Caco-2 (cell line): ENCODE measurements at regions not wholly inside any gene's neighbourhood (a gene's known extent, or its start where the extent isn't known, plus 50 kb on each side); places are given as distances from the start of the nearest gene placed in this dataset.

ENCODE experiments used
- BruUV-seq: library from RNA; stranded (reverse); fragments of 400-500 nt; replicated peaks from 2 replicates; lab custom pipeline; 2021; lab: Mats Ljungman, UMichigan
- CTCF ChIA-PET: fragments of 300-600 bp; sonication (Branson Sonifier 250); formaldehyde crosslinking; loops from one replicate; lab custom pipeline; 2022; ENCODE audit warnings: antibody characterized with exemption; lab: Charles Lee
- POLR2A ChIA-PET: fragments of 300-600 bp; sonication (Branson Sonifier 250); formaldehyde crosslinking; loops from one replicate; lab custom pipeline; 2022; ENCODE audit warnings: antibody characterized with exemption; lab: Charles Lee
- DNase-seq, 2 experiments: peaks; one replicate each; pipeline versions ENCODE4 v3.0.0 to v3.0.0-alpha.2; 2020 to 2022
- H3K27me3 ChIP-seq: replicated peaks from 2 replicates; pipeline ENCODE4 v1.6.0; 2011; ENCODE audit warnings: low read length; ENCODE audit not compliant: control insufficient read depth, insufficient read depth
- H3K36me3 ChIP-seq: 2 replicates; pipeline ENCODE4 v1.5.1; 2011; ENCODE audit warnings: low read length; ENCODE audit not compliant: control insufficient read depth, insufficient read depth
- H3K4me1 ChIP-seq: fragments of 250-450 bp; sonication (Bioruptor Pico); 2 replicates; pipeline ENCODE4 v1.5.1; 2020; ENCODE audit warnings: mild to moderate bottlenecking
- H3K4me3 ChIP-seq: 2 replicates; pipeline ENCODE4 v1.5.1; 2011; ENCODE audit warnings: low read depth, mild to moderate bottlenecking, control low read depth, low read length
- H3K9me3 ChIP-seq: fragments of 250-450 bp; sonication (Bioruptor Pico); 2 replicates; pipeline ENCODE4 v1.5.1; 2020; ENCODE audit warnings: mild to moderate bottlenecking, moderate library complexity
- H3K27ac Mint-ChIP-seq: one replicate; pipeline ENCODE4 v1.8.0; 2022; ENCODE audit warnings: mixed read lengths; ENCODE audit not compliant: unreplicated experiment
- H3K27me3 Mint-ChIP-seq: one replicate; pipeline ENCODE4 v1.8.0; 2022; ENCODE audit warnings: mixed read lengths; ENCODE audit not compliant: insufficient read depth, unreplicated experiment
- H3K36me3 Mint-ChIP-seq: one replicate; pipeline ENCODE4 v1.8.0; 2022; ENCODE audit warnings: mild to moderate bottlenecking, mixed read lengths; ENCODE audit not compliant: insufficient read depth, unreplicated experiment
- H3K4me1 Mint-ChIP-seq: one replicate; pipeline ENCODE4 v1.8.0; 2022; ENCODE audit warnings: low read depth, mixed read lengths; ENCODE audit not compliant: unreplicated experiment
- H3K4me3 Mint-ChIP-seq: one replicate; pipeline ENCODE4 v1.8.0; 2022; ENCODE audit warnings: mild to moderate bottlenecking, moderate library complexity, mixed read lengths; ENCODE audit not compliant: unreplicated experiment
- H3K9me3 Mint-ChIP-seq: one replicate; pipeline ENCODE4 v1.8.0; 2022; ENCODE audit warnings: mixed read lengths; ENCODE audit not compliant: unreplicated experiment
- intact Hi-C: fragments of 100-400 bp; cut with micrococcal nuclease; formaldehyde crosslinking; loops from one replicate; pipeline ENCODE4 v1.10.0; 2022; ENCODE audit not compliant: unreplicated experiment
- TF ChIP-seq, protein P1 (sequence below), 2 experiments: fragments of 200-600 bp in 1 of 2; IDR thresholded peaks; 1 replicate in 1 of 2; 2 replicates in 1 of 2; pipeline versions ENCODE4 v1.5.1 to v1.8.0; 2011 to 2022; ENCODE audit warnings: antibody characterized with exemption in 1 of 2, control low read depth in 1 of 2, inconsistent platforms in 1 of 2, low read depth in 1 of 2, low read length in 1 of 2, mild to moderate bottlenecking in 1 of 2, moderate library complexity in 1 of 2; ENCODE audit not compliant: insufficient read depth in 1 of 2, severe bottlenecking in 1 of 2, unreplicated experiment in 1 of 2

DNA sequence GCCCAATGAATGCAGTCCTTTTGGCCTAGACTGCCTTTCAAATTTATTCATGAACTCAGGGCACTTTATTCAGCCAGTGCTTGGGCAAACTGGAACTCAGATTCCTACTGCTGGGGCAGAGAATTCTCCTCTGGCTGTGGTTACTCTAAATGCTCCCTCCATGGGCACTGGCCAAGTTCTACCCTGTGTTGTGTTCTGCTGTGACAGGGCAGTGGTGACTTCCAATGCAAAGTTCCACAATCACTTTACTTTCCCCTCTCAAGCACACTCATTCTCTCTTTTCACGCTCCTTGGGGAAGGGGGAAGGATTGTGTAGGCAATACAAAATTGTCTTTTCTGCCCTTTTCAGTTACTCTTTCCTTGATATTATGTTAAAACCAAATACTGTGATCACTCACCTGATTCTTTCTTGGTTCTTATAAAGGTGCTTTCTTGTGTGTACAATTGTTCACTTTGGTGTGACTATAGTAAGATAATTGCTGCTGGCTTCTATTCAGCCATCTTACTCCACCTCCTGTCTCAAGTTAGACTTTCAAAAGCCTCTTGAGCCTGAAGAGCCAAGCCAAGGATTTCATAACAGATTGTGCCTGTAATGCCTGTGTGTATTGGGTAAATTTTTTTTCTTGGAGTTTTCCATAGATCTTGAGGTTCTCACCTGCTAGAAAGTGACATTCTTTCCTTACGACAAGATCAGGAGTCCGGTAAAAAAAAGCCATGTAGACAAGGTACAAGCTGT, 1078.6 kb downstream of the FAM133A start:
- Mint-ChIP-seq H3K9me3 (no peaks in the 10 kb centered on the region), H3K27me3 (no peaks in the 10 kb centered on the region), H3K36me3 (no peaks in the 10 kb centered on the region), H3K27ac (no peak overlapping the region), H3K4me3 (no peak overlapping the region), H3K4me1 (no peaks in the 10 kb centered on the region)
- H3K4me3 ChIP-seq = no peak overlapping the region
- BruUV-seq = no TSS peak
- no peaks in the 10 kb centered on the region for H3K4me1 ChIP-seq
- intact Hi-C loops = no loop called here
- TF ChIP-seq, protein P1, sequence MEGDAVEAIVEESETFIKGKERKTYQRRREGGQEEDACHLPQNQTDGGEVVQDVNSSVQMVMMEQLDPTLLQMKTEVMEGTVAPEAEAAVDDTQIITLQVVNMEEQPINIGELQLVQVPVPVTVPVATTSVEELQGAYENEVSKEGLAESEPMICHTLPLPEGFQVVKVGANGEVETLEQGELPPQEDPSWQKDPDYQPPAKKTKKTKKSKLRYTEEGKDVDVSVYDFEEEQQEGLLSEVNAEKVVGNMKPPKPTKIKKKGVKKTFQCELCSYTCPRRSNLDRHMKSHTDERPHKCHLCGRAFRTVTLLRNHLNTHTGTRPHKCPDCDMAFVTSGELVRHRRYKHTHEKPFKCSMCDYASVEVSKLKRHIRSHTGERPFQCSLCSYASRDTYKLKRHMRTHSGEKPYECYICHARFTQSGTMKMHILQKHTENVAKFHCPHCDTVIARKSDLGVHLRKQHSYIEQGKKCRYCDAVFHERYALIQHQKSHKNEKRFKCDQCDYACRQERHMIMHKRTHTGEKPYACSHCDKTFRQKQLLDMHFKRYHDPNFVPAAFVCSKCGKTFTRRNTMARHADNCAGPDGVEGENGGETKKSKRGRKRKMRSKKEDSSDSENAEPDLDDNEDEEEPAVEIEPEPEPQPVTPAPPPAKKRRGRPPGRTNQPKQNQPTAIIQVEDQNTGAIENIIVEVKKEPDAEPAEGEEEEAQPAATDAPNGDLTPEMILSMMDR (IDR thresholded peaks at IDR 0.05; ENCODE audit: insufficient read depth in 1 of 2, low read depth in 1 of 2, low read length in 1 of 2, severe bottlenecking in 1 of 2, unreplicated experiment in 1 of 2) = no peak
- POLR2A ChIA-PET = no interaction called here
- H3K36me3 ChIP-seq = no peaks in the 10 kb centered on the region
- DNase-seq = no peak
- no peaks in the 10 kb centered on the region for H3K27me3 ChIP-seq
- H3K9me3 ChIP-seq = no peaks in the 10 kb centered on the region
- CTCF ChIA-PET = no interaction called here

DNA sequence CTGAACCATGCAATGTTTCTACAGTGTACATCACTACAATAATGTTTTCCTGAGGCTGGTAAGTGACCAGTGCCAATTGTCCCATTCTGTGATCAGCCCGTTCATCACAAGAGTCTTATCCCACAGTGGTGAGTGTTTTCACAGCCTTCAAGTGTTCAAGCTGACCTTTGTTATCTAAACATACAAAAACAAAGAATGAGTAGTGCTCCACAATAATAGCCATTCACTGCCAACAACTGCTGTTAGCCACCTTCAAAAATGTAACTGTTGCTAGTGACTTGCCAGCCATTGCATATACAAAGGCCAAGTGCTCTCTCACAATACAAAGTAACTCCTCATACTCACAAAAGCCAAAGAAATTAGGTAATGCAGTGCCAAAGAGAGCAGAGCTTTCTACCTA, 1084.1 kb downstream of the FAM133A start:
- TF ChIP-seq, protein P1 (IDR thresholded peaks at IDR 0.05; ENCODE audit: insufficient read depth in 1 of 2, low read depth in 1 of 2, low read length in 1 of 2, severe bottlenecking in 1 of 2, unreplicated experiment in 1 of 2) = no peak
- no peaks in the 10 kb centered on the region for H3K27me3 ChIP-seq
- POLR2A ChIA-PET = no interaction called here
- H3K27me3 Mint-ChIP-seq = no peaks in the 10 kb centered on the region
- H3K4me3 Mint-ChIP-seq = no peak overlapping the region
- no peaks in the 10 kb centered on the region for H3K36me3 Mint-ChIP-seq
- no peaks in the 10 kb centered on the region for H3K4me1 ChIP-seq
- no peak for DNase-seq
- CTCF ChIA-PET = no interaction called here
- no peak overlapping the region for H3K4me3 ChIP-seq
- intact Hi-C loops = no loop called here
- no peak overlapping the region for H3K27ac Mint-ChIP-seq
- no TSS peak for BruUV-seq
- no peaks in the 10 kb centered on the region for H3K36me3 ChIP-seq
- H3K9me3 ChIP-seq = no peaks in the 10 kb centered on the region
- no peaks in the 10 kb centered on the region for H3K9me3 Mint-ChIP-seq
- H3K4me1 Mint-ChIP-seq = no peaks in the 10 kb centered on the region

DNA sequence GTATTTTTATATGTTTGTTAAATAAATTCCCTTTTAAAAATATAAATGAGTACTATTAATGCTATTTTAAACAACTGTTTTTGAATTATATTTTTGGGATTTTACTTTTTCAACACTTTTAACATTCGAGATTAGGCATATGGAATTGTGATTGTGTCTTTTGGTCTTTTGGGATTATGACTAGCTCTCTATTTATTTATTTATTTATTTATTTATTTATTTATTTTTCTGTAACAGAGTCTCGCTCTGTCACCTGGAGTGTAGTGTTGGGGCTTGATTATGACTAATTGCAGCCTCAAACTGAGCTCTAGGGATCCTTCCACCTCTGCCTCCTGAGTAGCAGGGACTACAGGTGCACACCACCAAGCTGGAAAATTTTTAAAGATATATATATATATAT, 1101.6 kb downstream of the FAM133A start:
- ChIA-PET POLR2A (no interaction called here), CTCF (no interaction called here)
- no peak overlapping the region for H3K27ac Mint-ChIP-seq
- Histone ChIP-seq H3K9me3 (no peaks in the 10 kb centered on the region), H3K27me3 (no peaks in the 10 kb centered on the region), H3K4me1 (no peaks in the 10 kb centered on the region), H3K36me3 (no peaks in the 10 kb centered on the region), H3K4me3 (no peak overlapping the region)
- BruUV-seq = no TSS peak
- intact Hi-C loops = no loop called here
- H3K9me3 Mint-ChIP-seq = no peaks in the 10 kb centered on the region
- no peaks in the 10 kb centered on the region for H3K36me3 Mint-ChIP-seq
- TF ChIP-seq, protein P1 (IDR thresholded peaks at IDR 0.05; ENCODE audit: insufficient read depth in 1 of 2, low read depth in 1 of 2, low read length in 1 of 2, severe bottlenecking in 1 of 2, unreplicated experiment in 1 of 2) = no peak
- no peaks in the 10 kb centered on the region for H3K27me3 Mint-ChIP-seq
- H3K4me3 Mint-ChIP-seq = no peak overlapping the region
- no peak for DNase-seq
- H3K4me1 Mint-ChIP-seq = no peaks in the 10 kb centered on the region
